Right lobe of liver (tissue), 6 donors: ENCODE measurements at regions not wholly inside any gene's neighbourhood (a gene's known extent, or its start where the extent isn't known, plus 50 kb on each side); places are given as distances from the start of the nearest gene placed in this dataset.

Source experiments
- ATAC-seq, 4 donors: fragments of 200-7000 bp; cut with Tn5 transposase; one replicate each; pipeline ENCODE4 v1.9.1; 2020; ENCODE audit warnings: mild to moderate bottlenecking in 4 of 4, moderate library complexity in 4 of 4
- DNase-seq, 3 donors: peaks; one replicate each; pipeline ENCODE4 v3.0.0-alpha.2; 2020
- H3K27ac ChIP-seq, 3 donors: fragments of 200-600 bp; one replicate each; pipeline ENCODE4 v1.8.0; 2022
- H3K27me3 ChIP-seq, 2 donors: fragments of 200-600 bp; one replicate each; pipeline ENCODE4 v1.8.0; 2022
- H3K36me3 ChIP-seq, 4 donors: fragments of 200-600 bp; sonication (generic) in 1 of 4; one replicate each; pipeline versions ENCODE4 v1.5.1 to v1.8.0; 2017 to 2022; ENCODE audit warnings: control low read depth in 1 of 4
- H3K4me1 ChIP-seq, 4 donors: fragments of 200-600 bp; sonication (generic) in 1 of 4; one replicate each; pipeline versions ENCODE4 v1.5.1 to v1.8.0; 2017 to 2022; ENCODE audit warnings: control low read depth in 1 of 4
- H3K4me3 ChIP-seq, 3 donors: fragments of 200-600 bp; one replicate each; pipeline ENCODE4 v1.8.0; 2022
- H3K9me3 ChIP-seq, 4 donors: fragments of 200-600 bp; sonication (generic) in 1 of 4; one replicate each; pipeline versions ENCODE4 v1.5.1 to v1.8.0; 2017 to 2022; ENCODE audit warnings: control low read depth in 1 of 4
- CTCF ChIP-seq, 4 donors: fragments of 200-600 bp in 3 of 4; fragments of 450-650 bp in 1 of 4; IDR thresholded peaks; one replicate each; pipeline versions ENCODE4 v1.5.1 to v1.8.0; 2016 to 2022; ENCODE audit warnings: antibody characterized with exemption in 4 of 4, mild to moderate bottlenecking in 2 of 4
- POLR2A ChIP-seq: fragments of 450-650 bp; IDR thresholded peaks from one replicate; pipeline ENCODE4 v1.6.1; 2017; ENCODE audit warnings: antibody characterized with exemption, mild to moderate bottlenecking
- WGBS: methylation state at CpG from one replicate; pipeline ENCODE4 v1.1.6; 2018; ENCODE audit warnings: low coverage, low lambda C conversion rate; ENCODE audit not compliant: insufficient coverage; ENCODE audit errors: missing lambda C conversion rate; 5-methylcytosine and 5-hydroxymethylcytosine counted together
- intact Hi-C, 2 donors: fragments of 100-400 bp; cut with DNase I; formaldehyde crosslinking; loops; one replicate each; pipeline versions ENCODE4 v1.11.2 to v1.14.1; 2022
- donor health status: DM: no; HTN: yes; CAD: no.
- donor health status: DM: no; HTN: no; CAD: no.
- donor health status: DM: no; HTN: no; CAD: no.
- donor health status: DM: no; HTN: yes; CAD: no.
- donor health status: DM: no; HTN: yes; CAD: no.

GRCh38 chr4:79604152-79604551 lies 196.1 kb upstream of the GK2 start:
- no peak for TF ChIP-seq POLR2A
- TF ChIP-seq CTCF (IDR thresholded peaks at IDR 0.05) = no peak
- H3K36me3 ChIP-seq = no peaks in the 10 kb centered on the region
- intact Hi-C loops = no loop called here
- H3K4me3 ChIP-seq = no peak overlapping the region
- ATAC-seq (no peak), DNase-seq (no peak)
- no peaks in the 10 kb centered on the region for H3K9me3 ChIP-seq
- no peak overlapping the region for H3K27ac ChIP-seq
- no peaks in the 10 kb centered on the region for H3K27me3 ChIP-seq
- no peaks in the 10 kb centered on the region for H3K4me1 ChIP-seq

GRCh38 chr4:79603681-79604080 lies 195.7 kb upstream of the GK2 start:
- ATAC-seq (no peak), DNase-seq (no peak)
- Histone ChIP-seq H3K36me3 (no peaks in the 10 kb centered on the region), H3K9me3 (no peaks in the 10 kb centered on the region), H3K4me1 (no peaks in the 10 kb centered on the region), H3K27me3 (no peaks in the 10 kb centered on the region), H3K4me3 (no peak overlapping the region), H3K27ac (no peak overlapping the region)
- WGBS = 36% methylated on average over 5 of the region's 5 CpGs
- intact Hi-C loops = no loop called here
- TF ChIP-seq CTCF (IDR thresholded peaks at IDR 0.05) = no peak
- TF ChIP-seq POLR2A = no peak

- intact Hi-C loops = no loop called here
- Histone ChIP-seq H3K36me3 (no peaks in the 10 kb centered on the region), H3K4me3 (no peak overlapping the region), H3K4me1 (no peaks in the 10 kb centered on the region), H3K27ac (no peak overlapping the region), H3K27me3 (no peaks in the 10 kb centered on the region), H3K9me3 (no peaks in the 10 kb centered on the region)
- no peak for TF ChIP-seq POLR2A
- no peak for TF ChIP-seq CTCF (IDR thresholded peaks at IDR 0.05)
- no peak for DNase-seq
- WGBS = no CpG with 5 or more reads among the region's 1 CpG
- no peak for ATAC-seq
These were observed 191.7 kb upstream of the GK2 start for GRCh38 chr4:79599691-79600090.

GRCh38 chr4:79598801-79599200 lies 190.8 kb upstream of the GK2 start:
- intact Hi-C loops = no loop called here
- WGBS = 73% methylated on average over 4 of the region's 4 CpGs

More at GRCh38 chr4:79598801-79599200, 190.8 kb upstream of the GK2 start:
- H3K27ac ChIP-seq = no peak overlapping the region
- no peaks in the 10 kb centered on the region for H3K4me1 ChIP-seq
- H3K36me3 ChIP-seq = no peaks in the 10 kb centered on the region
- DNase-seq (no peak), ATAC-seq (no peak)
- H3K9me3 ChIP-seq = no peaks in the 10 kb centered on the region
- TF ChIP-seq POLR2A (no peak), CTCF (IDR thresholded peaks at IDR 0.05) (no peak)
- H3K4me3 ChIP-seq = no peak overlapping the region
- H3K27me3 ChIP-seq = no peaks in the 10 kb centered on the region
